Stimulated activated CD4-positive, alpha-beta T cell treated with anti-CD3 and anti-CD28 coated beads, Interleukin-4, amount 100 ng/mL, for 24 hours (primary cell): ENCODE measurements at regions not wholly inside any gene's neighbourhood (a gene's known extent, or its start where the extent isn't known, plus 50 kb on each side); places are given as distances from the start of the nearest gene placed in this dataset.

Experiments used
- DNase-seq: peaks from one replicate; pipeline ENCODE4 v3.0.0-alpha.2; 2020

GRCh38 chr14:104344818-104345620 lies 206.6 kb downstream of the KIF26A start:
- DNase-seq: no peak

DNA sequence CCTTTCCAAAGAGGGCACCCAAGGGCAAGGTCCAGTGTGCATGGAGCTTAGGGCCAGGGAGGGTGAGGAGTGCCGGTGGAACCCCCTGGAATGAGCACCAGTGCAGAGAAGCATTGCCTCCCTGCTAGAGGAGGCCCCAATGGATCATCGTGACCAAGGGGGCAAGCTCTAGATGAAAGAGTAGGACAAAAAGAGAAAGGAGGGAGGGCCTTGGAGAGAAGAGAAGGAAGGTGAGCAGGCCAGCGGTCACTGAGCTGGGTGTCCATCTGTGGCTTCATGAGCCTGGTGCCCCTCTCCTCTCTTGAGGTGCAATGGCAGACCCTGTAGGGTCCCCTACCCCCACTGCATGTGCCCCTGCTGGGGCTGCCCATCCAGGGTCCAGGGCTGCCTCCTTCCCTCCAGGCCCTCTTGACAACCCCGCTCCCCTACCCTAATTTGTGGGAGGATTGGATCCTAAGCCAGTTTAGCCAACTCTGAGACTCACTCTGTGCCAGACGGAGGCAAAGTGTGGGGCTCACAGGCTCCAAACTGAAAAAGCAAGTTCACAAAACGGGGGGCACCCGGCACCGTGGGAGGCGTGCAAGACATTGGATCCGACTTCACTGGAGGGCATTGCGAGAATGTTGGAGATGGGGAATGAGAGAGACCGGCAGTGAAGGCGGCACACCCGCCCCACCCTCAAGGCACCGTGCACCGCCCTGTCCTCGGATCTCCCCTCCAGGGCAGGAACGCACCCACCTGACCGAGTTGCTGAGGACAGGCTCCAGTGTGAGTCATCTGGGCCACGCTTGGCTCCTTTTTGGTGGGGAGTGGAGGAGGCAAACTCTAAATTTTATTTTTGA lies 207.5 kb downstream of the KIF26A start:
- no peak for DNase-seq

DNA sequence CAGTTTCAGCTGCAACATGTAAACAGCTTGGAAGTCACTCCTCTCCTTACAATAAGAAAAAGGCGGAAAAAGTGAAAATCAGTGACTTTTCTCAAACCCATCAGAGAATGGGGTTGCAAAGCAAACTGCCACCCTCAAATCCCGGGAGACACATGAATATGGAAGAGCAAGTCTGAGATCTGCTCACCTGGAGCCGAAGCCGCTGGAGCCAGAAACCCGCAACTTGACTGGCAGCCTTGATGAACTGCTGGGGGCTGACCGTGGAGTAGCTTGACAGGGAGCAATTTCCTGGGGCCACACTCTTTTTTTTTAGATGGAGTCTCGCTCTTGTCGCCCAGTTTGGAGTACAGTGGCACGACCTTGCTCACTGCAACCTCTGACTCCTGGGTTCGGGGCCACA lies 208.2 kb downstream of the KIF26A start:
- no peak for DNase-seq

DNA sequence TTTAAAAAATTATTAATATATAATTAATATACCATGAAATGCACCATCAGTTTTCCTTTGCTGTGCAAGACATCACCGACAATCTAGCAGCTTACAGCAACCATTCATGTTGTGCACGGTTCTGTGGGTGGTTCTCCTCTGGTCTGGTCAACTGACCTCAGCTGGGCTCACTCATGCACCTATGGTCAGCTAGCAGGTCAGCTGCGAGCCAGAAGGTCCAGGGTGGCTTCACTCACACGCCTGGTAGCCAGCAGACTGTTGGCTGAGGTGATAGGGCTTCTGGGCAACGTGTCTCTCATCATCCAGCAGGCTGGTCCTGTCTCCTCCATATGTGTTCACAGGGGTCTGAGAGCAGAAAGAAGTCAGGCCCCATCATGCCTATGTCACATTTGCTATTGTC lies 210.4 kb downstream of the KIF26A start:
- DNase-seq: no peak

DNA sequence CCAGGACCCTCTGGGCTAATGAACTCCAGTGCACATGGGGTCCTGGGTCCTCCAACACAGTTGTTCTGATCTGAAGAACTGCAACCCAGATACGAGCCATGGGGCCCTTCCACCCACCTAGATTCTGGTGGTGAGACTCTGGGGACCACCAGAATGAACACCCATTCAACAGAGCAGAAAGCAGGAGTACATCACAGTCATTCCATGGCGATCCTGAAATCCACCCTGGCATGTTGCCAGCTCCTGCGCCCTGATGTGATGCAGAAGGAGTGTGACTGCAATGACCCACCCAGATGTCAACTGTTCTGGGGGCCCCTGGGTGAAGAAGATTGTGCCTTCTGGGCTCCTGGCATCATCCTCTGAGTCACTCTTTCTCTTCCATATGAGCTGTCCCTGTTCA lies 211.6 kb downstream of the KIF26A start:
- DNase-seq: no peak

DNA sequence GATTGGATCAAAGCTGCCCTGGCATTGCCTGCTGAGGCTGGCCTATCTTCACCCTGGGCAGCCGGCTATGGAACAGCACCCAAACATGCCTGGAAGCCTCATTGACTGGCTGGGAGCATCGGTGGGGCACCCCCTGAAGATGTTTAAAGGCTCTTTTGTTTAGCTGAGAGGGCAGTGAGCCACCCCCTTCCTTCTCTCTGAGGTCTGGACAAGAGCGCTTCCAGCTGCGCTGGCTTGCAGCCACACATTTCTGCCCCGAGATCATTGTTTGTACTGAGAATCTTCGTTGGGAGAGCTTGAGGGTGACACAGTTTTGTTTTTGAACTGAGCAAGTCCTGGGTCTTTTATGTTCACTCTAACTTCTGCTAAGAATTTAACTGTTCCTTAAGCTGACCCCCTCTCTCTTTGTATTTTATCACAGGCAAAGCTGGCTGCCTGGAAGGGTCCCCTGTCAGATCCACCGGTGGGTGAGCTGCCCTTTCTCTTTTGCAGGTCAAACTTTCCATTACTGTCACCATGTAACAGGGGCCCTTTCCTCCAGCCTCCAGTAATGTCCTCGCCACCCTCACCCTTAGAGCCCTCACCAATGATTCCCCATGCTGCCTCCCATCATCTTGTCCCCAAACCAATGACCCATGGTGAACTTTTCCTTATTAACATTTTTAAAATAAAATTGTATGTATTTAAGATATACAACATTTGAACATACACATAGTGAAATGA lies 212.2 kb downstream of the KIF26A start:
- no peak for DNase-seq

GRCh38 chr14:104351849-104352492 lies 213.6 kb downstream of the KIF26A start:
- DNase-seq: no peak

- no peak for DNase-seq
Measured at GRCh38 chr14:104352493-104353220, 214.3 kb downstream of the KIF26A start.

DNA sequence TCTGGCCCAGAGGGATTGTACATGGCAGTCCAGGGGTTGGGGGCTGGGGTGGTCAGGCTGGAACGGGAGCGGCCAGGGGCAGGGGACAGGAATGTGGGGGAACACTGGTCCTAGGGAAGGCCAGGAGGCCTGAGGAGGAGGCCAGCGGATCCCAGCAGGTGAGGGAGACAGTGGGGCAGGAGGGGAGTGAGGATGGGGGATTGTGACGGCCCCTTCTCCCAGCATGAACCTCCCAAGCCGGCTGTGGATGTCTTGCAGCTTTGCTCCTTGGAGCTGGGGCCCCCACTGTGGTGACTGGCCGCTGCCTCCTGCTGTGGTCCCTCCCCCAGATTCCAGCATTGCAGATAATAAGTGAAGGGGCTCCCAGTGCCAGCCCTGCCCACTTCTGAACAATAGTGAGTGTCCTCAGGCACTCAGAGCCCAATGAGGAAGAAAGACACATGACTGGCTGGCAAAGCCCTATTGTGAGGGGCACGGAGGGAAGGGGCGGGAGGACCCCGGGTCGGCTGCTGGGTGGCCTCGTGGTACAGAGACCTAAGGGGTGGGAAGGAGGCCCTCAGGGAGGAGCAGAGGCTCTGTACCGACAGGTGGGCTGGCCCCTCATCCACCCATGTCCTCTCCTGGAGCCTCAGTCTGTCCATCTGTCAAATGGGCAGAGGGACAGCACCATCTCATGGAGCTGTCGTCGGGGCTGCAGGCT lies 215.0 kb downstream of the KIF26A start:
- DNase-seq: no peak

- no peak for DNase-seq
Measured at GRCh38 chr14:104353921-104354701, 215.7 kb downstream of the KIF26A start.

- no peak for DNase-seq
Measured at GRCh38 chr14:104355101-104356019, 217.0 kb downstream of the KIF26A start.

DNA sequence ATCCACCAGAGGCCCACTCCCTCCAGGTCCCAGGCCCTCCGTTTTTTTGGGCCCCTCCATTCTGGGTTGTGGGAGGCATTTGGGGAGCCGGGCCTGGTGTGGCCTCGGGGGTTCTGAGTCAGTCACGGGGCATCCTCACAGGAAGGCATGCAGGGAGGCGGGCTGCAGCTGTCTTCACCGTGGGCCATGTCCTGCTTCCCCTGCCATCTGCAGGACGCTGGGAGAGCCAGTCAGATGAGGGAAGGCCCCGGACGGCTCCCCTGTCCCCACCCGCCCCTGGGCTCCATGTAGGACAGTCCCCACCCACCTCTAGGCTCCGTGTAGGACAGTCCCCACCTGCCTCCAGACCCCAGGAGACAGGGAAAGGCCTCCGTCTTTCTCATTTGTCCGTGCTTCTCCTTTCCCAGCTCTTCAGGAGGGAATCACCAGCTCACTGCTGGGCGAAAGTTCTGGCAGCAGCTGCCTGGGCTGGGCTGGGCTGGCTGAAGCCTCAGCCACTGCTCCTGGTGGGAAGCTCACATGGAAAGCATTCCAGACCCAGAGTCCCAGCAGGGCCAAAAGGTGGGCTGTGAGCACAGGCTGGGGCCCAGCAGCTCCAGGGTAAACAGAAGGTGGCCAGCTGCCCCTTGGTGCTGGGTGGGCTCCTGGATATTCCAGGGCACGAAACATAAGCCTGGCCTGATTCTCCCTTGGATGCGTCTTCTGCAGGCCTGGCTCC lies 217.8 kb downstream of the KIF26A start:
- no peak for DNase-seq

- no peak for DNase-seq
Measured at GRCh38 chr14:104356738-104357688, 218.6 kb downstream of the KIF26A start.

GRCh38 chr14:104357689-104358527 lies 219.5 kb downstream of the KIF26A start:
- DNase-seq: no peak

- DNase-seq: no peak
Measured at GRCh38 chr14:104358528-104359300, 220.3 kb downstream of the KIF26A start.
